Activated T-cell treated with anti-CD3 and anti-CD28 coated beads, Interleukin-2, amount 50 U/mL, for 24 hours (primary cell): ENCODE measurements at regions not wholly inside any gene's neighbourhood (a gene's known extent, or its start where the extent isn't known, plus 50 kb on each side); places are given as distances from the start of the nearest gene placed in this dataset.

ENCODE experiments used
- DNase-seq: peaks from one replicate; pipeline ENCODE4 v3.0.0-alpha.2; 2020
- H3K27ac Mint-ChIP-seq: 2 replicates; pipeline ENCODE4 v1.8.0; 2020; ENCODE audit warnings: mild to moderate bottlenecking, mixed read lengths
- H3K27me3 Mint-ChIP-seq: 2 replicates; pipeline ENCODE4 v1.8.0; 2020; ENCODE audit warnings: mixed read lengths
- H3K36me3 Mint-ChIP-seq: 2 replicates; pipeline ENCODE4 v1.8.0; 2020; ENCODE audit warnings: low read depth, mixed read lengths
- H3K4me1 Mint-ChIP-seq: 2 replicates; pipeline ENCODE4 v1.8.0; 2020; ENCODE audit warnings: low read depth, mixed read lengths
- H3K4me3 Mint-ChIP-seq: 2 replicates; pipeline ENCODE4 v1.8.0; 2020; ENCODE audit warnings: mild to moderate bottlenecking, moderate library complexity, mixed read lengths
- H3K9me3 Mint-ChIP-seq: 2 replicates; pipeline ENCODE4 v1.8.0; 2020; ENCODE audit warnings: mixed read lengths

GRCh38 chr9:26311463-26311995 is 581.1 kb downstream of the CAAP1 start:
- Mint-ChIP-seq H3K27me3 (no peaks in the 10 kb centered on the region), H3K9me3 (peaks cover 16% of the 10 kb centered on the region), H3K4me1 (no peaks in the 10 kb centered on the region), H3K4me3 (no peak overlapping the region), H3K27ac (no peak overlapping the region), H3K36me3 (no peaks in the 10 kb centered on the region)
- no peak for DNase-seq

- no peaks in the 10 kb centered on the region for H3K36me3 Mint-ChIP-seq
- no peaks in the 10 kb centered on the region for H3K27me3 Mint-ChIP-seq
- peaks cover 16% of the 10 kb centered on the region for H3K9me3 Mint-ChIP-seq
- DNase-seq: no peak
- no peak overlapping the region for H3K27ac Mint-ChIP-seq
- H3K4me1 Mint-ChIP-seq: no peaks in the 10 kb centered on the region
- H3K4me3 Mint-ChIP-seq: no peak overlapping the region
These were observed 582.3 kb downstream of the CAAP1 start for GRCh38 chr9:26310294-26310693.

GRCh38 chr9:26308328-26308727 is 584.3 kb downstream of the CAAP1 start:
- H3K4me3 Mint-ChIP-seq: no peak overlapping the region
- H3K4me1 Mint-ChIP-seq: no peaks in the 10 kb centered on the region
- no peaks in the 10 kb centered on the region for H3K27me3 Mint-ChIP-seq
- no peak for DNase-seq
- H3K9me3 Mint-ChIP-seq: peaks cover 11% of the 10 kb centered on the region
- H3K36me3 Mint-ChIP-seq: no peaks in the 10 kb centered on the region
- no peak overlapping the region for H3K27ac Mint-ChIP-seq

GRCh38 chr9:26301659-26302058 is 590.9 kb downstream of the CAAP1 start:
- no peak overlapping the region for H3K27ac Mint-ChIP-seq

GRCh38 chr9:26301046-26301445 is 591.6 kb downstream of the CAAP1 start:
- H3K36me3 Mint-ChIP-seq: no peaks in the 10 kb centered on the region
- no peak overlapping the region for H3K27ac Mint-ChIP-seq
- peaks cover 4% of the 10 kb centered on the region for H3K9me3 Mint-ChIP-seq
- DNase-seq: no peak
- H3K27me3 Mint-ChIP-seq: no peaks in the 10 kb centered on the region
- no peaks in the 10 kb centered on the region for H3K4me1 Mint-ChIP-seq
- H3K4me3 Mint-ChIP-seq: no peak overlapping the region

More at GRCh38 chr9:26301659-26302058, 590.9 kb downstream of the CAAP1 start:
- no peaks in the 10 kb centered on the region for H3K27me3 Mint-ChIP-seq
- no peak overlapping the region for H3K4me3 Mint-ChIP-seq
- H3K36me3 Mint-ChIP-seq: no peaks in the 10 kb centered on the region
- H3K9me3 Mint-ChIP-seq: peaks cover 2% of the 10 kb centered on the region
- H3K4me1 Mint-ChIP-seq: no peaks in the 10 kb centered on the region
- no peak for DNase-seq

GRCh38 chr9:26296910-26297572 is 595.6 kb downstream of the CAAP1 start:
- H3K36me3 Mint-ChIP-seq: no peaks in the 10 kb centered on the region
- no peaks in the 10 kb centered on the region for H3K4me1 Mint-ChIP-seq
- DNase-seq: no peak

GRCh38 chr9:26292943-26293342 is 599.7 kb downstream of the CAAP1 start:
- no peaks in the 10 kb centered on the region for H3K36me3 Mint-ChIP-seq
- peaks cover 20% of the 10 kb centered on the region for H3K9me3 Mint-ChIP-seq
- H3K4me1 Mint-ChIP-seq: no peaks in the 10 kb centered on the region
- no peak overlapping the region for H3K4me3 Mint-ChIP-seq
- no peak for DNase-seq
- H3K27me3 Mint-ChIP-seq: no peaks in the 10 kb centered on the region
- H3K27ac Mint-ChIP-seq: no peak overlapping the region

More at GRCh38 chr9:26296910-26297572, 595.6 kb downstream of the CAAP1 start:
- Mint-ChIP-seq H3K9me3 (peaks cover 4% of the 10 kb centered on the region), H3K27ac (no peak overlapping the region), H3K27me3 (no peaks in the 10 kb centered on the region), H3K4me3 (no peak overlapping the region)

- peaks cover 5% of the 10 kb centered on the region for H3K9me3 Mint-ChIP-seq
- H3K4me3 Mint-ChIP-seq: no peak overlapping the region
- H3K36me3 Mint-ChIP-seq: no peaks in the 10 kb centered on the region
- DNase-seq: no peak
- no peaks in the 10 kb centered on the region for H3K27me3 Mint-ChIP-seq
- H3K27ac Mint-ChIP-seq: no peak overlapping the region
- H3K4me1 Mint-ChIP-seq: no peaks in the 10 kb centered on the region
These were observed 593.4 kb upstream of the TUSC1 start for GRCh38 chr9:26271495-26272122.

- Mint-ChIP-seq H3K36me3 (no peaks in the 10 kb centered on the region), H3K27ac (no peak overlapping the region), H3K4me1 (no peaks in the 10 kb centered on the region), H3K4me3 (no peak overlapping the region), H3K9me3 (peaks cover 19% of the 10 kb centered on the region), H3K27me3 (no peaks in the 10 kb centered on the region)
- no peak for DNase-seq
These were observed 588.0 kb upstream of the TUSC1 start for GRCh38 chr9:26266146-26266793.

- Mint-ChIP-seq H3K4me1 (no peaks in the 10 kb centered on the region), H3K27ac (no peak overlapping the region), H3K36me3 (no peaks in the 10 kb centered on the region), H3K9me3 (peaks cover 19% of the 10 kb centered on the region), H3K27me3 (no peaks in the 10 kb centered on the region), H3K4me3 (no peak overlapping the region)
- DNase-seq: no peak
These were observed 586.7 kb upstream of the TUSC1 start for GRCh38 chr9:26264709-26265601.

- H3K36me3 Mint-ChIP-seq: no peaks in the 10 kb centered on the region
- H3K27me3 Mint-ChIP-seq: no peaks in the 10 kb centered on the region
- peaks cover 19% of the 10 kb centered on the region for H3K9me3 Mint-ChIP-seq
- no peak overlapping the region for H3K4me3 Mint-ChIP-seq
- DNase-seq: no peak
- no peak overlapping the region for H3K27ac Mint-ChIP-seq
- no peaks in the 10 kb centered on the region for H3K4me1 Mint-ChIP-seq
These were observed 585.2 kb upstream of the TUSC1 start for GRCh38 chr9:26263478-26263877.

- Mint-ChIP-seq H3K4me3 (no peak overlapping the region), H3K27me3 (no peaks in the 10 kb centered on the region), H3K9me3 (peaks cover 19% of the 10 kb centered on the region), H3K4me1 (no peaks in the 10 kb centered on the region), H3K27ac (no peak overlapping the region), H3K36me3 (no peaks in the 10 kb centered on the region)
- DNase-seq: no peak
These were observed 584.3 kb upstream of the TUSC1 start for GRCh38 chr9:26262421-26263107.

GRCh38 chr9:26261503-26262330 is 583.5 kb upstream of the TUSC1 start:
- Mint-ChIP-seq H3K27me3 (no peaks in the 10 kb centered on the region), H3K27ac (no peak overlapping the region), H3K36me3 (no peaks in the 10 kb centered on the region), H3K9me3 (peaks cover 17% of the 10 kb centered on the region), H3K4me1 (no peaks in the 10 kb centered on the region), H3K4me3 (no peak overlapping the region)
- DNase-seq: no peak
